Thyroid gland (tissue), 4 donors: ENCODE measurements at regions not wholly inside any gene's neighbourhood (a gene's known extent, or its start where the extent isn't known, plus 50 kb on each side); places are given as distances from the start of the nearest gene placed in this dataset.

ENCODE experiments used
- DNase-seq, 2 donors: peaks; one replicate each; pipeline ENCODE4 v3.0.0-alpha.2; 2019
- H3K27ac ChIP-seq, 3 donors: fragments of 200-600 bp; sonication (generic); 1 replicate in 2 of 3; 2 replicates in 1 of 3; pipeline ENCODE4 v1.5.1; 2016 to 2019; ENCODE audit warnings: mild to moderate bottlenecking in 1 of 3, moderate library complexity in 1 of 3
- H3K27me3 ChIP-seq: fragments of 200-600 bp; sonication (generic); one replicate; pipeline ENCODE4 v1.5.1; 2019
- H3K36me3 ChIP-seq, 2 donors: fragments of 200-600 bp; sonication (generic); one replicate each; pipeline ENCODE4 v1.5.1; 2016 to 2019
- H3K4me1 ChIP-seq, 2 donors: fragments of 200-600 bp; sonication (generic); one replicate each; pipeline ENCODE4 v1.5.1; 2017 to 2019
- H3K4me3 ChIP-seq, 3 donors: fragments of 200-600 bp; sonication (generic); replicated peaks in 1 of 3; 1 replicate in 2 of 3; 2 replicates in 1 of 3; pipeline ENCODE4 v1.5.1; 2016; ENCODE audit warnings: mild to moderate bottlenecking in 1 of 3
- H3K9me3 ChIP-seq: fragments of 200-600 bp; sonication (generic); one replicate; pipeline ENCODE4 v1.5.1; 2017
- CTCF ChIP-seq, 6 experiments: fragments of 200-600 bp in 3 of 6; fragments of 450-650 bp in 3 of 6; sonication (generic) in 3 of 6; IDR thresholded peaks; one replicate each; pipeline ENCODE4 v1.5.1; 2016 to 2019; ENCODE audit warnings: antibody characterized with exemption in 6 of 6, mild to moderate bottlenecking in 2 of 6, inconsistent platforms in 1 of 6, moderate library complexity in 1 of 6
- POLR2A ChIP-seq, 2 donors: fragments of 450-650 bp; IDR thresholded peaks; one replicate each; pipeline ENCODE4 v1.6.1; 2017; ENCODE audit warnings: antibody characterized with exemption in 2 of 2, mild to moderate bottlenecking in 2 of 2, moderate library complexity in 1 of 2
- WGBS, 2 donors: methylation state at CpG; one replicate each; pipeline ENCODE4 v1.1.5; 2017; 5-methylcytosine and 5-hydroxymethylcytosine counted together
- intact Hi-C: fragments of 100-400 bp; cut with DNase I; formaldehyde crosslinking; loops from one replicate; pipeline ENCODE4 v1.15.1; 2023

- H3K36me3 ChIP-seq, result no peaks in the 10 kb centered on the region
- H3K27ac ChIP-seq, result no peak overlapping the region
- peaks cover 0 to 10% of the 10 kb centered on the region in 2 donors for H3K4me1 ChIP-seq
- H3K9me3 ChIP-seq, result no peaks in the 10 kb centered on the region
- peak overlapping the region in 1 of 3 donors; percentile 5 for H3K4me3 ChIP-seq
- intact Hi-C loops, result no loop called here
- no peaks in the 10 kb centered on the region for H3K27me3 ChIP-seq
- no peak for DNase-seq
- WGBS, 2 donors, result 3% methylated on average over 18 of the region's 18 CpGs
- TF ChIP-seq POLR2A (IDR thresholded peaks at IDR 0.05), result no peak
- TF ChIP-seq CTCF (IDR thresholded peaks at IDR 0.05), result no peak
Observed at GRCh38 chr6:27617046-27617687, 144.3 kb upstream of the ZNF184 start.

- H3K9me3 ChIP-seq, result no peaks in the 10 kb centered on the region
- intact Hi-C loops, result no loop called here
- H3K36me3 ChIP-seq, result no peaks in the 10 kb centered on the region
- H3K4me3 ChIP-seq, result no peak overlapping the region
- DNase-seq, result no peak
- peaks cover 0 to 10% of the 10 kb centered on the region in 2 donors for H3K4me1 ChIP-seq
- no peak overlapping the region for H3K27ac ChIP-seq
- no peak for TF ChIP-seq CTCF (IDR thresholded peaks at IDR 0.05)
- TF ChIP-seq POLR2A (IDR thresholded peaks at IDR 0.05), result no peak
- no peaks in the 10 kb centered on the region for H3K27me3 ChIP-seq
- 48 to 53% methylated on average over 6 of the region's 6 CpGs for WGBS, 2 donors
Observed at GRCh38 chr6:27616328-27617045, 143.6 kb upstream of the ZNF184 start.

GRCh38 chr6:27611451-27611850 is 138.5 kb upstream of the ZNF184 start:
- WGBS, 2 donors, result 52 to 56% methylated on average over 1 of the region's 1 CpG
- Histone ChIP-seq H3K4me3 (no peak overlapping the region), H3K27me3 (no peaks in the 10 kb centered on the region), H3K9me3 (no peaks in the 10 kb centered on the region), H3K27ac (no peak overlapping the region), H3K36me3 (no peaks in the 10 kb centered on the region), H3K4me1 (no peaks in the 10 kb centered on the region)
- TF ChIP-seq CTCF (IDR thresholded peaks at IDR 0.05), result no peak
- TF ChIP-seq POLR2A (IDR thresholded peaks at IDR 0.05), result no peak
- DNase-seq, result no peak
- intact Hi-C loops, result no loop called here

GRCh38 chr6:27608916-27609883 is 136.3 kb upstream of the ZNF184 start:
- H3K27me3 ChIP-seq, result peaks cover 11% of the 10 kb centered on the region
- intact Hi-C loops, result no loop called here
- H3K4me3 ChIP-seq, result no peak overlapping the region
- no peak overlapping the region for H3K27ac ChIP-seq
- H3K9me3 ChIP-seq, result no peaks in the 10 kb centered on the region
- 35 to 41% methylated on average over 8 of the region's 8 CpGs for WGBS, 2 donors
- no peak for DNase-seq
- no peaks in the 10 kb centered on the region for H3K4me1 ChIP-seq
- H3K36me3 ChIP-seq, result no peaks in the 10 kb centered on the region
- TF ChIP-seq CTCF (IDR thresholded peaks at IDR 0.05) (peak in 2 of 6 experiments; percentile 29 to 53), POLR2A (IDR thresholded peaks at IDR 0.05) (no peak)
